ENCODE measurements at regions not wholly inside any gene's neighbourhood (a gene's known extent, or its start where the extent isn't known, plus 50 kb on each side); places are given as distances from the start of the nearest gene placed in this dataset.

DNA sequence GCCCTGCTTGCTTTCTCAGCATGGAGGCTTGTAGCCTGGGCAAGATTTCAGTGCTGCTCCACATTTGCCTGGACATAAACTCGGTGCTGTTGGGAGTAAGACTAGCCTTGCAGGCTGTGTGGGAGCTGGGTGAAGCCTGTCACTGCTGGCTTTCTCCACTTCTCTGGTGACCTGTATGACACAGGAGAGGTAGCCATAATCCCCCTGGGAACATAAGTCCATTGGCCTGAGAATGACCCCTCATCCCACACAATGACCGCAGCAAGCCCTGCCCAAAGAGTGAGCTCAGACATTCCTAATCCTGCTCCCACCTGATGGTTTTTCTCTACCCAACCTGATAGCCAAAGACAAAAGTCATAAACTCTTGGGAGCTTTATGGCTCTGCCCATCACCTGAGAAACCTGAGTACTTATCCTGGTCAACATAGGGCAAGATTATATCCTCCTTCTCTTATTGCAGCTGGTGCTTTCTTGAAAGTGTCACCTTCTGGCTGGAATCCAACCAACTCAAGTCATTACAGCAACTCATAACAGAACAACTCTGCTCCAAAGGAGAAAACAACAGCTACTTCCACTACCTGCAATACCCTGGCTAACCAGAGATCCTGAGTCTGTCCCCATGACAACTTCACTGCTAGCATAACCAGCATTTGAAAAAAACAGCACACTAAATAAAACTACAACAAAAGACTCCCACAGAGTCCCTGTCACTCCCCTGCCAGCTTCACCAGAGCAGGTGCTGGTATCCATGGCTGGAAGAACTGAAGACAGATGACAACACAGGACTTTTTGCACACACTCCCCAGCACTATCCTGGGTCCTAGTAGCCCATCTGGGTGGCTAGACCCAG, 834.4 kb upstream of the DDX18 start:
- H3K36me3 ChIP-seq (ENCODE audit: low read depth, low read length): no peaks in the 10 kb centered on the region
- H3K9ac ChIP-seq (ENCODE audit: low read length): no peak overlapping the region
- ChIA-PET POLR2A (ENCODE audit: unreplicated experiment) (no interaction called here), CTCF (no interaction called here)
- intact Hi-C loops (cut with micrococcal nuclease): no loop called here
- H3K9me2 ChIP-seq (replicated peaks; ENCODE audit: low read length): no peaks in the 10 kb centered on the region
- ATAC-seq: no peak
- DNase-seq: no peak
- H3K79me2 ChIP-seq (ENCODE audit: low read length): no peaks in the 10 kb centered on the region
- H3K4me1 ChIP-seq (ENCODE audit: insufficient read depth, low read length): no peaks in the 10 kb centered on the region
- H3K9me3 ChIP-seq (ENCODE audit: low read length): no peaks in the 10 kb centered on the region
- no peak overlapping the region for H2AFZ ChIP-seq (ENCODE audit: low read length)
- no peak overlapping the region for H3K4me2 ChIP-seq (ENCODE audit: low read length)
- H3K27me3 ChIP-seq (ENCODE audit: low read length): no peaks in the 10 kb centered on the region
- BruUV-seq (replicated peaks): no TSS peak
- H4K20me1 ChIP-seq (ENCODE audit: low read length): no peaks in the 10 kb centered on the region
- no peak for TF ChIP-seq EZH2phosphoT487 (IDR thresholded peaks at IDR 0.05; ENCODE audit: borderline replicate concordance, low read length)
- no peak for TF ChIP-seq EZH2 (IDR thresholded peaks at IDR 0.05; ENCODE audit: low read length, unreplicated experiment)
- TF ChIP-seq, protein P1, sequence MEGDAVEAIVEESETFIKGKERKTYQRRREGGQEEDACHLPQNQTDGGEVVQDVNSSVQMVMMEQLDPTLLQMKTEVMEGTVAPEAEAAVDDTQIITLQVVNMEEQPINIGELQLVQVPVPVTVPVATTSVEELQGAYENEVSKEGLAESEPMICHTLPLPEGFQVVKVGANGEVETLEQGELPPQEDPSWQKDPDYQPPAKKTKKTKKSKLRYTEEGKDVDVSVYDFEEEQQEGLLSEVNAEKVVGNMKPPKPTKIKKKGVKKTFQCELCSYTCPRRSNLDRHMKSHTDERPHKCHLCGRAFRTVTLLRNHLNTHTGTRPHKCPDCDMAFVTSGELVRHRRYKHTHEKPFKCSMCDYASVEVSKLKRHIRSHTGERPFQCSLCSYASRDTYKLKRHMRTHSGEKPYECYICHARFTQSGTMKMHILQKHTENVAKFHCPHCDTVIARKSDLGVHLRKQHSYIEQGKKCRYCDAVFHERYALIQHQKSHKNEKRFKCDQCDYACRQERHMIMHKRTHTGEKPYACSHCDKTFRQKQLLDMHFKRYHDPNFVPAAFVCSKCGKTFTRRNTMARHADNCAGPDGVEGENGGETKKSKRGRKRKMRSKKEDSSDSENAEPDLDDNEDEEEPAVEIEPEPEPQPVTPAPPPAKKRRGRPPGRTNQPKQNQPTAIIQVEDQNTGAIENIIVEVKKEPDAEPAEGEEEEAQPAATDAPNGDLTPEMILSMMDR (conservative IDR thresholded peaks at IDR 0.05; ENCODE audit: low read depth, low read length): no peak
- H3K27ac ChIP-seq (ENCODE audit: low read length): no peak overlapping the region
- H3F3A ChIP-seq (ENCODE audit: low read length, unreplicated experiment): no peaks in the 10 kb centered on the region
- H3K4me3 ChIP-seq (ENCODE audit: low read length): no peak overlapping the region

GRCh38 chr2:116987447-116987846, 827.0 kb upstream of the DDX18 start:
- H3K9me3 ChIP-seq (ENCODE audit: low read length): no peaks in the 10 kb centered on the region
- no peaks in the 10 kb centered on the region for H4K20me1 ChIP-seq (ENCODE audit: low read length)
- no peaks in the 10 kb centered on the region for H3K79me2 ChIP-seq (ENCODE audit: low read length)
- H3F3A ChIP-seq (ENCODE audit: low read length, unreplicated experiment): no peaks in the 10 kb centered on the region
- CTCF ChIA-PET: no interaction called here
- TF ChIP-seq, protein P1 (conservative IDR thresholded peaks at IDR 0.05; ENCODE audit: low read depth, low read length): no peak
- TF ChIP-seq EZH2phosphoT487 (IDR thresholded peaks at IDR 0.05; ENCODE audit: borderline replicate concordance, low read length) (no peak), EZH2 (IDR thresholded peaks at IDR 0.05; ENCODE audit: low read length, unreplicated experiment) (no peak)
- ATAC-seq (no peak), DNase-seq (no peak)
- no peaks in the 10 kb centered on the region; the same call in 1 of the 2 replicates for H3K9me2 ChIP-seq (replicated peaks; ENCODE audit: low read length)
- no peak overlapping the region for H3K27ac ChIP-seq (ENCODE audit: low read length)
- H3K9ac ChIP-seq (ENCODE audit: low read length): no peak overlapping the region
- no peak overlapping the region for H3K4me3 ChIP-seq (ENCODE audit: low read length)
- H3K4me2 ChIP-seq (ENCODE audit: low read length): no peak overlapping the region
- H3K27me3 ChIP-seq (ENCODE audit: low read length): peaks cover 6% of the 10 kb centered on the region; the same call in 1 of the 2 replicates
- no peaks in the 10 kb centered on the region for H3K4me1 ChIP-seq (ENCODE audit: insufficient read depth, low read length)
- intact Hi-C loops (cut with micrococcal nuclease): no loop called here
- H2AFZ ChIP-seq (ENCODE audit: low read length): no peak overlapping the region
- no TSS peak for BruUV-seq (replicated peaks)
- H3K36me3 ChIP-seq (ENCODE audit: low read depth, low read length): no peaks in the 10 kb centered on the region
- POLR2A ChIA-PET (ENCODE audit: unreplicated experiment): no interaction called here

GRCh38 chr2:116988303-116988702, 826.2 kb upstream of the DDX18 start:
- Histone ChIP-seq H3F3A (ENCODE audit: low read length, unreplicated experiment) (no peaks in the 10 kb centered on the region), H3K4me1 (ENCODE audit: insufficient read depth, low read length) (no peaks in the 10 kb centered on the region), H3K4me3 (ENCODE audit: low read length) (no peak overlapping the region), H3K9me3 (ENCODE audit: low read length) (no peaks in the 10 kb centered on the region), H3K36me3 (ENCODE audit: low read depth, low read length) (no peaks in the 10 kb centered on the region), H4K20me1 (ENCODE audit: low read length) (no peaks in the 10 kb centered on the region), H2AFZ (ENCODE audit: low read length) (no peak overlapping the region), H3K9me2 (replicated peaks; ENCODE audit: low read length) (no peaks in the 10 kb centered on the region; the same call in 1 of the 2 replicates), H3K9ac (ENCODE audit: low read length) (no peak overlapping the region), H3K27ac (ENCODE audit: low read length) (no peak overlapping the region), H3K4me2 (ENCODE audit: low read length) (no peak overlapping the region), H3K27me3 (ENCODE audit: low read length) (peaks cover 6% of the 10 kb centered on the region; the same call in 1 of the 2 replicates), H3K79me2 (ENCODE audit: low read length) (no peaks in the 10 kb centered on the region)
- intact Hi-C loops (cut with micrococcal nuclease): no loop called here
- DNase-seq: peak; percentile 50
- TF ChIP-seq EZH2phosphoT487 (IDR thresholded peaks at IDR 0.05; ENCODE audit: borderline replicate concordance, low read length): no peak
- no peak for TF ChIP-seq EZH2 (IDR thresholded peaks at IDR 0.05; ENCODE audit: low read length, unreplicated experiment)
- TF ChIP-seq, protein P1 (conservative IDR thresholded peaks at IDR 0.05; ENCODE audit: low read depth, low read length): no peak
- CTCF ChIA-PET: no interaction called here
- no peak for ATAC-seq
- no TSS peak for BruUV-seq (replicated peaks)
- POLR2A ChIA-PET (ENCODE audit: unreplicated experiment): no interaction called here

All from PC-3 (cell line).